ENCODE measurements at regions not wholly inside any gene's neighbourhood (a gene's known extent, or its start where the extent isn't known, plus 50 kb on each side); places are given as distances from the start of the nearest gene placed in this dataset.
"Not testable (repeated sequence)": the region's sequence is repeated elsewhere in the genome, so short reads cannot be mapped to it uniquely, and the experiment has no call there.

DNA sequence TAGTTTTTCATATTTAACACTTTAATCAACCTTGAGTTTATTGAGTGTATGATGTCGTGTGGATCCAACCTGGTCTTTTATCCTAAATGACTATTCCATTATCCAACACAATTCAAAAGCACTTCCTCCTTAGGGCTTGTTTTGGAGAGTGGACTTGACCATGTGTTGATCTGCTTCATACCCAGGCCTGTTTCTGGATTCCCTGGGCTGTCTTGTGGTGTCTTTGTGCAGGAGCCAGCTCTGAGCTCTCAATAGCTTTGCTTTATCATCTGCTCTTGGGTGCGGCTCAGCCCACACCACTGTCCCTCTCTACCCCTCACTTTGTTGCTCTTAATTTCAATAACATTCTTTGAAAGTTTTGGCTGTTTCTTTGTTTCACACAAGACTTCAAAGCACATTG lies 70.9 kb upstream of the CHST15 start:
- DNase-seq (ENCODE audit: low spot score): no peak

DNA sequence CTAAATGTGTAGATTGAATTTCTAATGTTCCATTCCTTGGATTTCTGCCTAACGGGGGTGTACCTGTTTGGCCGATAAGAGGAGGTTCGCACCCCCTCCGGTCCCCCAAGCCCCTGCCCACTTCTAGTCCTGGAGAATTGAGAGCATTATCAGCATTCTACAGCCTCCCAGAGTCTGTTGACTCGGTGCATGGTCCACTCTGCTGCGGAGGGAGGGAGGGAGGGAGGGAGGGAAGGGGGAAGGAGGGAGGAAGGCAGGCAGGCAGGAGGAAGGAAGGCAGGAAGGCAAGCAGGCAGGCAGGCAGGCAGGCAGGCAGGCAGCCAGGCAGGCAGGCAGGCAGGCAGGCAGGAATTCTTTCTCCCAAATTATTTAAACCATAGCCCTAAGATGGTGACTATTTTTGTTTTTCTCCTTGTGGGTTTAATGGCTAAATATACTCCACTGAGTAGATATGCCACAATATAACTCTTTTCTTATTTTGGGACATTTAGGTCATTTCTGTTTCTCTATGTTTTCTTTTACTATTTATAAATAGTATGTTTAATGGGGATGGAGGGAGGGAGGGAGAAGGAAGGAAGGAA lies 69.5 kb upstream of the CHST15 start:
- DNase-seq (ENCODE audit: low spot score): no peak

DNA sequence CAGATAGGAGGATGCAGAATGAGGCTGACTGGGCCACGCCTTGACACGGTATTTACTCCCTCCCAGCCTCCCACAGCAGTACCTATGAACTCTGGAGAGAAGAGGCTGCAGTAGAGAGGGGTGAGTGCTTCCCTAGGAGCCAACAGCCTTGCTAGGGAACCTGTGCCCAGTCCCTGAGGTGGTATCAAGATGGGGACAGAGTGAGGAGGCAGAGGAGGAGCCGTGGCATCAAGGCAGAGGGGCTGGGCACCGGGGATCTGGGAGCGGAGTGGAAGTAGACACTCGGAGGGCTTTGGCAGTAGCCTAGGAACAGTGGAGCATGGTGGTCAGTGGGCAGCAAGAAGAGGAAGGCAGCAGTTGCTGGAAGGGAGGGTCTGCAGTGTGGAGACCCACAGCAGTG lies 68.7 kb upstream of the CHST15 start:
- no peak for DNase-seq (ENCODE audit: low spot score)

DNA sequence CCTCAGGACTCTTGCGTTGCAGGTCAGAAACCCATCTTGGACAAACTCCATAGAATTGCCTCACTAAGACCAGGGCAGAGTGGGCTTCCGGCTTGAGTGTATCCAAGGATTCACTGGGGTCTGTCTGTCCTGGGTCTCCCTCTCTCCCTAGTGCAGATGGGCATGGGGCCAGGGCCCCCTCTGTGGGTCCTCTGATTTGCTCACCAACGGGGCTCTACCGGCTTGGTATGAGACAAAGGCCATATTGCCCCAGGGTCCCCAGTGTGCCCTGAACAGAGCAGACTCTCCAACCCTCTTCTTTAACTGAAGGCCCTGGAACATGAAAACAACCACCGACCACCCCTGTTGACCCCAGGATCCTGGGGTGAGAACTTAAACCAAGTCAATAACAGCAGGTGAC lies 68.2 kb upstream of the CHST15 start:
- DNase-seq (ENCODE audit: low spot score): no peak

DNA sequence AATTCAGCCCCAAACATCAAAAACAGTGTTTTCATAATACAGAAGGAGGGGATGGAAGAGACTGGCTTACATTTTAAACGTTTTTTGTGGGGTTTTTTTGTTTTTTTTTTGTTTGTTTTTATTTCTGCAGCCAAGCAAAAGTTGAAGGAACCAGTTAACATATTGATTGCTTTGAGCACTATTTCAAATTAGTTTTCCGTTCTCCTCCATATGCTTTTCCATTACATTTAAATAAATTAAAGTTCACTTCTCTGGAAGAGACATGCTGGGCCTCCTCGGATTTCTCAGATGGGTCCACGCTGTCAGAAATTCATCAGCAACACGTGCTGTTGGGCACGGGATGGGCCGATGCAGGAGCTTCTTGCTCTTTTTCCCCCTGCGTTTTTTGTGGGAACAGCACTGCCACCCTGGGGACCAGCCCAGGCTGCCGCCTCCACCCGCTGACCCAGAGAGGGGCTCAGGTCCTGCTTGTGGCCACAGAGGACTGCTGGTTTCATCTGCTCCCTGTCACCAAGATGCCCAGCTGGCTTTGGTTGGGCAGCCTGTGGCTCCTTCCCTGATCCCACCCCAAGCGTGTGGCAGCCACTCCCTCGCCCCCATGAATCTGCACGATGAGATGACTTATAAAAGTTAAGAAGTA lies 67.7 kb upstream of the CHST15 start:
- DNase-seq (ENCODE audit: low spot score): no peak

DNA sequence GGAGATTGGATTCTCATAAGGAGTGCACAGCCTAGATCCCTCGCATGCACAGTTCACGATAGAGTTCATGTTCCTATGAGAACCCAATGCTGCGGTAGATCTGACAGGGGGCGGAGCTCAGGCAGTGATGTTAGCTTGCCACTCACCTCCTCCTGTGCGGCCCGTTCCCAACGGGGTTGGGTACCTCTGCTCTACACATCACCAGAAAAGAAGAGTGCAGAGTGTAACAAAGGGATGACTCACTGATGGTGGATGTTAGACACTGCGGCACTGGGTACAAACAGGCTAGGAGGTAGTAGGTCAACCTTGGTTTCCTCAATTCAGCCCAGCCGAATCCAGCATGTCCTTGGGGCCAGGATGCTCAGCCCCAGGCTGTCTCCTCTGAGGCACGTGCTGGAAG lies 66.8 kb upstream of the CHST15 start:
- DNase-seq (ENCODE audit: low spot score): no peak

DNA sequence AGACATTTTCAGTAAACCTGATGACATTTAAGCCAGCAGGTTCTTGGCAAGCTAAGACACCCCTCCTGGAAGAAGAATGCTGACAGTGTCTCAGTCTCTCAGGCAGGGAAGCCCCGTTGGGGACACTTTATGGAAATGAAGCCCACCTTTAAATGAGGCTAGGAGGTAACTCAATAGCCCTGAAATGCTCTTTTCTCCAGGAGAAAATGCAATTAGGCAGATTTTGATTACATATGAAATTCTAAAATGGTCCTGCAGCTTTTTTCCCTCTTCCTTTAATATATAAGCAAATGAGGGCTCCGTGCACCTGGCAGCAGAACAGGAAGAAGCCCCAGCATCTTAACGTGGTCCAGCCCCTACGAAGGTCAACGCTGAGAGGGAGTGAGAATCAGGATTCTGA lies 65.8 kb upstream of the CHST15 start:
- no peak for DNase-seq (ENCODE audit: low spot score)

DNA sequence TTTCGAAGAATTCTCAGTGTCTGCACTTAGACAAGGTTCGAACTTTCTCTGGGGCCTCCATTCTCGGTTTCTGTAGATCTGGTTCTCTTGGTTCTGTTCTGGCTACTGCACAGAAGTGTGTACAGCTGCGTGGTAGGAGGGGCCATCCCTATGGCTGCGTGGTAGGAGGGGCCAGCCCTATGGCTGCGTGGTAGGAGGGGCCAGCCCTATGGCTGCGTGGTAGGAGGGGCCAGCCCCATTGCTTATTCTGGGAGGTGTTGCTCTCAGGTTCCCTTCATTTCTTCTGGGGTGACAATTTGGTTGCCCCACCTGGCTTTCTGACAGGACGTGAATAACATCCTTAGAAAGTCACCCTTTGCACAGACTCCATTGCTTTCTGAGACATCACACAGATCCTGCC lies 65.2 kb upstream of the CHST15 start:
- no peak for DNase-seq (ENCODE audit: low spot score)

DNA sequence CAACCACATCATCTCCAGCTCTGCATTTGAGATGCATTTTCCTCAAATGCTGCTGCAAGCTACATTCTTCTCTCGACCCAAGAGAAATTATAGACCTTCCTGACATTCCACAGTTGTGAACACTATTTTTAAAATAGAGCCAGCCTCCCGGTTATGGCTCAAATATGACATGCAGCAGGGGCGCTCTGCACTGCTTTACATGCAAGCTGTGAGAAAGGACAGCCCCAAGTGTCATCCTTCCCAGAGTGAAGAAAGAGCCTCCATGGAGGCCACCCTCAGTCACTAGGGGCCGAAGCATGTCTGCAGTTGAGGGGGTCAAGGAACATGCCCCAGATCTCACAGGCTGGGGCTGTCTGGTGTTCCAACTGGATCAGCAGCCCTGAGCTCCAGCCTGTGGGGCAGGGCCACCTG lies 63.9 kb upstream of the CHST15 start:
- DNase-seq (ENCODE audit: low spot score): no peak

DNA sequence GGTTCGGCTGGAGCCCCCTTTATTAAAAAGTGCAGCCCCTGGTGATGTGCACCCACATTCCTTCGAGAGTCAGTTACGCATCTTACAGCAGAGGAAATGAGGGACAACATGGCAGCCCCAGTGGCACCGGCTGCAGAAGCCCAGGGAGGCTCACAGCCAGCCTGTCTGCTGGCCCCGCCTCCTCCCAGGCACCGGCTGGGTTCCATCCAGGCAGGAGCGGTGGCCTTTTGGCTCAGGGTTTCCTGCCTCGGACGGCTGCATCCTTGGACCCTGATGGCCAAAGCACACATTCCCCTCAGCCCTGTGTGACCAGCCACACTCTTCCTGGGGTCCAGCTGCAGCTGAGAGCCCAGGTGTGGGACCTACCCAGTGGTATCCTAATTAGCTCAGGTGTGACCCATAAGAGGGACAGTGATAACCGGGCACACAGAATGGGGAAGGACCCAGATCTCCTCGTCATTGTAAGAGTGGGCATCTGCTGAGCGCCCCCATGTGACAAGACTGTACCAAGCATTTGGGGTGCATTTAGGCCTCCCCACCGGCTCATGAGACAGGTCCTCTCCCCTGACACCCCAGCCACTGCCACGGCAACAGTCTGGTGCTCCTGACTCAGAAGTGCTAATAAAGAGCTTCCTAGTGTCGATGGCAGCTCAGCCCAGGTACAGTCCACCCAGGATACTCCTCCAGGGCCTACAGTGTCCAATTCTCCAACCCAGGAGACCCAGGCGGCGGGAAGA lies 63.3 kb upstream of the CHST15 start:
- DNase-seq (ENCODE audit: low spot score): no peak

DNA sequence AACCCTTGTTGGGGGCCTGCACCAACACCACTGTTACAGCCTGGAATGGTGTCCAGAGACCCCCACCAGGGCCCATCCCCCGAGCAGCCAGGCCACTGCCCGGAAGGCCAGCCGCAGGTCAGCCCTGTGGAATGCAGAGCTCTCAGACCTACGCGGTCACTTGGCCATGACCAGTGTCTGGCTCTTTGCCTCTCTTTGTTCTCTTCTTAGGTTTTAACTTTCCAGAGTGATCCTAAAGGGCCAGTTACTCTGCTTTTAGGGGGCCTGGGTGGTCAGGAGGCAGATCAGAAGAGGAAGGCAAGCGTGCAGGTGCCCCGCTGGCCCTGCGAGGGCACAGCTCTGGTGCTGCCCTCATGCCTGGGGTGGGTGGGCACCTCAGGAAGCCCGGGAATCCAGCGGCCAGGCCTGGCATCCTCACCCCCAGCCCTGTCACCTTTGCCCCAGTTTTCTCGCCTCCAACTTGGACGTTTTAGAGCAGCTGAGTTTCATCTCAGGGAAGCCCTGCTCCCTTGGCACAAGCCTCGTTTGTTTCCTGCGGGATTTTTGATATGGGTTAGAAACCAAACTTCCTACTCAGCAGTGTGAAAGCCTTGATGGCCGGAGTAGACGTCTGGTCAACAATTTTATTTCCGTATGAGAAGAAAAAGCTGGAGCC lies 62.5 kb upstream of the CHST15 start:
- no peak for DNase-seq (ENCODE audit: low spot score)

DNA sequence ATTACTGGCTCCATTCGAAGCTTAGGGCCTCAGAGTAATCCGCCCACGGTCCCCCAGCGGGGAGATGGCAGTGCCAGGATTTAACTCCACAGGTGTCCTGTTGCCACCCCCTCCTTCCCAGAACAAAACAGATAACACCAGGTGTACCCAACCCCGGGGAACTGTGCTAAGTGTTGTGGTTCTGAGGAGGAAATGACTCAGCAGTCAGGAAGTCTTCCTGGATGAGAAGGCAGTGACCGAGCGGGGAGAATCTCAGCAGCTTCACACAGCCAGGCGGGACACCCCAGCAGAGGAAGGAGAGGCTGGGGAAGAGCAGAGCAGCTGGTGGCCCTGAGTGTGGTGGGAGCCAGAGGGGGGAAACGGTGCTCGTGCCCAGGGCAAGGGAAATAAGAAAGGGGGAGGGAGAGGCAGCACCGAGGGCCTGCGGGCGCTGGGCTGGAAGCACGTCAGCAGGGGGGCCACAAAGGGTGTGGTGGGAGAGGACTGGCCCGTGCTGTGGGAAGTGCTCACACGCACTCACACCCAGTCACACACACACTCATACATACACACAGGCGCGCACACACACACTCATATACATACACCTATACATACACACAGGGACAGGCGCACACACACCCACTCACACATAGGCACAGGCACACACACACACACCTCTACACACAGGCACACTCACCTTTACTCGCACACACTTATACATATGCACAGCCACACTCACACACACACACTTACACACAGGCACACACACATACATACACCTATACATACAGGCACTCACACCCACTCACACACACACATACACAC lies 59.8 kb upstream of the CHST15 start:
- no peak for DNase-seq (ENCODE audit: low spot score)

DNA sequence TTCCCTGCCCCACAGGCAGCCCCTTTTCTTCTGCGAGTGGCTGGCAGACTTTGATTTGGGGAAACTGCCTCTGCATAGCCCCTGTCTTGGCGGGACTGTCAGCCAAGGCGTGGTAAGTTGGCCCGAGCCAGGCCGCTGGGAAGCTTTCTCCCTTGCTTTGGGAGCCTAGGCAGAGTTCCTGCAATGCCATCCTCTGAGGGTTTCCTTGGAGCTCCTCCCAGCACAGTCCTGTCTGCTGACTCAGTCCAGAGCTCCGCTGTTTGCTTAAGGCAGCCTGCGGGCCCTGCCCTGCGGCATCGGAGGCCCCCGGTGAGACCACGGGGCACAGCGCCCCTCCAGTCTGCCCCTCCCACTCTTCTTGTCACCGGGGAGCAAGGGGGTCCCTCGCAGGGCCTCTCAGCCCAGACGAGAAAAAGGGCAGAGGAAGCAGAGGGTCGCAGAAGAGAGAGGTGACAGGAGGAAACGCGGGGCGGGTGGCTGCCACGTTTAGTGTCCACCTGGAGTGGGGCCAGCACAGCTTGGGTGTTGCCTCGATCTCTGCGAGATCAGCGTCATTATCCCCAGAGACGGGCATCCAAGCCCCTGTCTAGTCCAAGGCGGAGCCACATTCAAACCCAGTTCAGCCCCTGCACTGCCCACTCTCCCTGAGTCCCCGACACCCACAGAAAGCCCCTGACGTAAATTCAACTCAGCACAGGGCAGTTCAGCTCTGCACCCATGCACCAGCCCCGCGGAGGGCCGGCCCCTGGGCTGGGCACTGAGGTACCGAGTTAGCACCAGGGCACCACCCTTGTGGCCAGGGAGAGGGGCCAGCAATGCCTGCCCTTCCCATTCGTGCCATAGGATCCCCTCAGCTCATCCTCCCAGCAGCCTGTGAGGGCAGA lies 59.0 kb upstream of the CHST15 start:
- no peak for DNase-seq (ENCODE audit: low spot score)

DNA sequence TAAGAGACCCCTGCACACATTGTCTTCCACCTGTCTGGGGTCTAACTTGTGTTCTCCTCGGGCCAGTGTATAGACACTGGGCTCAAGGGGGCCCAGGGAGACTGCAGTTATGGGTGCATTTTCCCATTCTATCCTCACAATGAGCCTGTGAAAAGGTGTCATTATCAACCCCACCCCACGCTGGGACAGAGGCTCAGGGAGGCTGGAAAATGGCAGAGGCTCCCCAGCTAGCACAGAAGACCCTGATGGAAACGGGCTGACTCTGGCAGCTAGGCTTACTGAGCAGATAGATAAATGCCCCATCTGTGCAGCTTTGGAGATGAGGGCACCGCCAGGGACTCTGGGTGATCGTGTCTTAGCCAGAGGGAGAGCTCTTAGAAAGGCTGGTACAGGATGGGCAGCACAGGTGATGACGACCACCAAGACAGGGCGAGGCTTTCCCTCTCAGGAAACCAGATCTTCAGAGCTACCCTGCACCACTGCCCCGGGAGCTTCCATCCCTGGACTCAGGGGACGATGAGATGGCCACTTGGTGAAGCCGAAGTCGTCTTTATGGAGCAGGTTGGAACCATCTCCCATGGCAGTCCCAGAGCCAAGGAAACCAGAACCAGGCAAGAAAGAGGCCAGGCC lies 58.2 kb upstream of the CHST15 start:
- DNase-seq (ENCODE audit: low spot score): no peak

DNA sequence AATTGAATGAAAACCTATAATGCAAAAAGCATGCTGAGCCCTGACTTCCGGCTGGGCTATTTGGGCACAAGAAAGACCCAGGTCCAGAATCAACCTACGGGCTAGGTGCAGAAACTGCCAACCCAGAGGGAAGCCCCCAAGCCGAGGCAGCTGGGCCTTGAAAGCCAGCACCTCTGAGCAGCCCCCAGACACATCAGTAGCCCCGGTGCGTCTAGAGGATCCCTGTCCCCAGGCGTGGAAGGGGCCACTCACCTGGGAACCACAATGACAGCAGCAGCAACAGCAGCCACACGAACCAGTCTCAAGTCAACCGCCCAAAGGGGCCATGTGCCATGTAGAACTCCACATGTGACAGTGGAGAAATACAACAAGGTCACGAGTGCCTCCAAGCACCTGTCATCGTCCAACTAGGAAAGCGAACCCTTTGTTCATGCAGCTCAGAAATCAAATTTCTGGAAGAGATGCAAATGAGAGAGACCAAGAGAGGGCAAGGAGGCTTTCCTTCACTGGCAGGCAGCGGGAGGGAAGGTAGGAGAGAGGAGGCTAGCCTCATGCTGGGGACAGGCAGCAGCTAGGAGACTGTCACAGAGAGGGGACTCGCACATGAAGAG lies 57.5 kb upstream of the CHST15 start:
- DNase-seq (ENCODE audit: low spot score): no peak

DNA sequence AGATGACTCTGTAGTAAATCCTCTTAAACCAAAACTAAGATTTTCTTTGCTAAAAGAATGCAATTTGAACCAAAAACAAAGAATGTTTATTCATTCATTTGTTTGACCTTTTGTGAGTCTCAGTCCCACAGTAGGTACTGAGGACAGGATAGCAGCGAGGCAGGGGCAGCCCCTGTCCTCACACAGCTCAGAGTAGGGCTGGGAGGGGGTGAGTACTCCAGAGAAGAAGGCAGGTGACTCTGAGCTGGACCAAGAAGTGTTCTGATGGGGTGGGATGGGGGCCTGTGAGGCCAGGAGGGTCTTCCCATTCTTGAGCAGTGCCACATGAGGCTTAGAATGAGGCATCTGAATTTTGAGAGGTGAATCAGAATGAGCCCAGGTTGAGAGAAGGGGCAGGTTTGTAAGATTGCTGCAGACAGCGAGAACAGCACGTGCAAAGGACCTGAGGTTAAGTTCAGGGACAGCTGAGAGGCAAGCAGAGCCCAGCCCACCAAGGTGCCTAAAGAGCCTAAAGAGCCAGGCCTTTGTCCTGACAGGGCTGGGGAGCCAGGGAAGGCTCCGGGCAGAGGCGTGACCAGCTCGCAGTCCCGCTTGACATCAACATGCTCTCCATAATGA lies 56.9 kb upstream of the CHST15 start:
- no peak for DNase-seq (ENCODE audit: low spot score)

DNA sequence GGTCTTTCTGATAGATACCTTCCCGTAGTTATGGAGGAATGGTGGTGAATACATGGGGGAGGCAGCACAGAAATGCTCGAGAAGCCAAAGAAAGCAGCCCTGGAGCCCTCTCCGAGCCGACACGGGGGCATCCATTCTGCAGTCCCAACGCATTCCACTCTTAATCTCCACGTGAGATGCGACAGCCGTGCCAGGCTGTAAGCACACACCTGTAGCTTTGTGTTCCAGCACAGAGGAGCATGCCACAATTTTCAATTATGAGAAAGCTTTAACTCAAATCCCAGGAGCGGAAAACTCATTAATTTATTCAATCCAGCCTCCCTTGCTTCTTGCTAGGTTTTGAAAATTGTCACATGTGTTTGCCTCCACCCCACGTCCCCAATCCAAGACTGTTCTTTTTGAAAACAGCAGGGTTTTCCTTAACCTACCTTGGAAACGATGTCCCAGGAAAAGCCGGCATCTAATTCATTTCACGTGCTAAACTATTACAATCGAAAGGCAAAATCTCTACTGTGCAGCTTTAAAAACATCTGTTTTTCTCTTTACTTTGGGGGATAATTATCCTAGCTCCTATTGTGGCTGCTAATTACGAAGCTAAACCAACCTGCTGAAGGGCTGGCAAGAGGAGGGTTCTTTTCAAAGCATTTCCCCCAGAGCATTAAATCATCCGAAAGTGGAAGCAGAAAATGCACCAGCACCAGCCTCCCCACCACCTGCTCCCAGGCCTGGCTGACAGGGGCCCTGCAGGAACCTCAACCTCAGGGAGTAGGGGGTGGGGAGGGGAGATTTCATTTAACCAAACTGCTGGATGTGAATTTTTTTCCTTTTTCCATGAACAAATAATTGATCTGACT lies 56.0 kb upstream of the CHST15 start:
- DNase-seq (ENCODE audit: low spot score): no peak

DNA sequence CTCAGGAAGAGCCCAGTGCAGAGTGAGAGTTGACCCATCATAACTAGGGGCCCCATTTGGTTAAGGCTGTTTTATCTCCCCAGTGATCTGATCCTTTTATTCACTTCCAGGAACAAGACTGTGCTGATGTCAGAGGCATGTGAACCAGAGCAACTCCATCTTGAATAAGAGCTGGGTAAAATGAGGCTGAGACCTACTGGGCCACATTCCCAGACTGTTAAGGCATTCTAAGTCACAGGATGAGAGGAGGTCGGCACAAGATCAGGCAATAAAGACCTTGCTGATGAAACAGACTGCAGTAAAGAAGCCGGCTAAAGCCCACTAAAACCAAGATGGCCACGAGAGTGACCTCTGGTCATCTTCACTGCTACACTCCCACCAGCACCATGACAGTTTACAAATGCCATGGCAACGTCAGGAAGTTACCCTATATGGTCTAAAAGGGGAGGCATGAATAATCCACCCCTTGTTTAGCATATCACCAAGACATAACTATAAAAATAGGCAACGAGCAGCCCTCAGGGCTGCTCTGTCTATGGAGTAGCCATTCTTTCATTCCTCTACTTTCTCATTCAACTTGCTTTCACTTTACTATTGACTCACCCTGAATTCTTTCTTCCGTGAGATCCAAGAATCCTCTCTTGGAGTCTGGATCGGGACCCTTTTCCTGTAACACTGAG lies 55.3 kb upstream of the CHST15 start:
- not testable (repeated sequence) for DNase-seq (ENCODE audit: low spot score)
